DOHH2 (cell line): ENCODE measurements at regions not wholly inside any gene's neighbourhood (a gene's known extent, or its start where the extent isn't known, plus 50 kb on each side); places are given as distances from the start of the nearest gene placed in this dataset.

Source experiments
- H3F3A ChIP-seq: fragments of 200-600 bp; sonication (generic), shearing (Covaris generic); 2 replicates; pipeline ENCODE4 v1.6.0; 2016; ENCODE audit warnings: antibody characterized with exemption, mild to moderate bottlenecking; ENCODE audit not compliant: control insufficient read depth, insufficient read depth
- H3K27ac ChIP-seq: fragments of 200-600 bp; sonication (generic); 2 replicates; pipeline ENCODE4 v1.5.1; 2014; ENCODE audit warnings: low read depth, mild to moderate bottlenecking, low read length, moderate library complexity
- H3K27me3 ChIP-seq: fragments of 200-600 bp; sonication (generic); 2 replicates; pipeline ENCODE4 v1.6.1; 2014; ENCODE audit warnings: mild to moderate bottlenecking, low read length, mixed read lengths; ENCODE audit not compliant: control insufficient read depth
- H3K36me3 ChIP-seq: fragments of 200-600 bp; sonication (generic); 2 replicates; pipeline ENCODE4 v1.6.1; 2014; ENCODE audit warnings: mild to moderate bottlenecking, low read length, moderate library complexity, mixed read lengths; ENCODE audit not compliant: control insufficient read depth
- H3K4me1 ChIP-seq: fragments of 200-600 bp; sonication (generic); 2 replicates; pipeline ENCODE4 v1.6.1; 2014; ENCODE audit warnings: mild to moderate bottlenecking, low read length, mixed read lengths; ENCODE audit not compliant: control insufficient read depth
- H3K4me2 ChIP-seq: fragments of 200-600 bp; sonication (generic); 2 replicates; pipeline ENCODE4 v1.6.0; 2014; ENCODE audit warnings: mild to moderate bottlenecking, low read length, moderate library complexity
- H3K4me3 ChIP-seq: fragments of 200-600 bp; sonication (generic); 2 replicates; pipeline ENCODE4 v1.5.1; 2014; ENCODE audit warnings: mild to moderate bottlenecking, low read length, mixed read lengths
- H3K79me2 ChIP-seq: fragments of 200-600 bp; sonication (generic); 2 replicates; pipeline ENCODE4 v1.6.1; 2014; ENCODE audit warnings: mild to moderate bottlenecking, low read length, mixed read lengths; ENCODE audit not compliant: control insufficient read depth
- H3K9me2 ChIP-seq: fragments of 200-600 bp; sonication (generic); replicated peaks from 2 replicates; pipeline ENCODE4 v1.6.1; 2014; ENCODE audit warnings: mild to moderate bottlenecking, low read length, mixed read lengths; ENCODE audit not compliant: control insufficient read depth
- H3K9me3 ChIP-seq: fragments of 200-600 bp; sonication (generic); 2 replicates; pipeline ENCODE4 v1.6.1; 2014; ENCODE audit warnings: antibody characterized with exemption, low read length, mixed read lengths; ENCODE audit not compliant: control insufficient read depth, insufficient read depth
- H4K20me1 ChIP-seq: fragments of 200-600 bp; sonication (generic); 2 replicates; pipeline ENCODE4 v1.6.0; 2014; ENCODE audit warnings: low read depth, mild to moderate bottlenecking, antibody characterized with exemption, low read length, moderate library complexity; ENCODE audit not compliant: control insufficient read depth, insufficient read depth
- CTCF ChIP-seq: fragments of 200-600 bp; sonication (generic); IDR thresholded peaks from one replicate; pipeline ENCODE4 v1.5.1; 2014; ENCODE audit warnings: antibody characterized with exemption, mild to moderate bottlenecking, low read depth, low read length; ENCODE audit not compliant: poor library complexity, severe bottlenecking
- EZH2phosphoT487 ChIP-seq: fragments of 200-600 bp; sonication (generic); IDR thresholded peaks from 2 replicates; pipeline ENCODE4 v1.6.1; 2017; ENCODE audit warnings: borderline replicate concordance, mild to moderate bottlenecking, antibody characterized with exemption, low read length, moderate library complexity, mixed read lengths

- TF ChIP-seq EZH2phosphoT487 (no peak), CTCF (no peak)
- H3K4me2 ChIP-seq = no peak overlapping the region
- no peaks in the 10 kb centered on the region for H3K36me3 ChIP-seq
Observed at GRCh38 chr14:97268097-97268496, 470.9 kb downstream of the VRK1 start.

GRCh38 chr14:97270308-97270707, 473.1 kb downstream of the VRK1 start:
- no peaks in the 10 kb centered on the region for H3K4me1 ChIP-seq
- TF ChIP-seq CTCF = no peak
- no peak for TF ChIP-seq EZH2phosphoT487
- no peaks in the 10 kb centered on the region for H4K20me1 ChIP-seq
- no peak overlapping the region for H3K4me3 ChIP-seq
- H3K27ac ChIP-seq = no peak overlapping the region
- no peaks in the 10 kb centered on the region for H3K27me3 ChIP-seq
- no peaks in the 10 kb centered on the region for H3F3A ChIP-seq
- H3K79me2 ChIP-seq = no peaks in the 10 kb centered on the region
- no peaks in the 10 kb centered on the region for H3K36me3 ChIP-seq
- H3K9me3 ChIP-seq = no peaks in the 10 kb centered on the region
- no peak overlapping the region for H3K4me2 ChIP-seq
- H3K9me2 ChIP-seq = no peaks in the 10 kb centered on the region

More at GRCh38 chr14:97268097-97268496, 470.9 kb downstream of the VRK1 start:
- Histone ChIP-seq H4K20me1 (no peaks in the 10 kb centered on the region), H3K27ac (no peak overlapping the region), H3K79me2 (no peaks in the 10 kb centered on the region), H3K4me3 (no peak overlapping the region), H3K9me3 (no peaks in the 10 kb centered on the region), H3K27me3 (no peaks in the 10 kb centered on the region), H3F3A (no peaks in the 10 kb centered on the region), H3K9me2 (no peaks in the 10 kb centered on the region), H3K4me1 (no peaks in the 10 kb centered on the region)

GRCh38 chr14:97271451-97271960, 474.3 kb downstream of the VRK1 start:
- Histone ChIP-seq H3K9me2 (no peaks in the 10 kb centered on the region), H3K4me2 (no peak overlapping the region), H3F3A (no peaks in the 10 kb centered on the region), H3K27me3 (no peaks in the 10 kb centered on the region), H3K36me3 (no peaks in the 10 kb centered on the region), H3K4me1 (no peaks in the 10 kb centered on the region), H3K27ac (no peak overlapping the region), H3K9me3 (no peaks in the 10 kb centered on the region), H4K20me1 (no peaks in the 10 kb centered on the region), H3K79me2 (no peaks in the 10 kb centered on the region), H3K4me3 (no peak overlapping the region)
- TF ChIP-seq EZH2phosphoT487 = no peak
- no peak for TF ChIP-seq CTCF
